H9 (cell line): ENCODE measurements at regions not wholly inside any gene's neighbourhood (a gene's known extent, or its start where the extent isn't known, plus 50 kb on each side); places are given as distances from the start of the nearest gene placed in this dataset.

ENCODE experiments used
- DNase-seq: peaks from one replicate; pipeline ENCODE4 v3.0.0-alpha.2; 2017
- H2AFZ ChIP-seq: one replicate; pipeline ENCODE4 v1.6.1; 2013; ENCODE audit warnings: mild to moderate bottlenecking, low read length, control low read depth, moderate library complexity
- H2AK5ac ChIP-seq: 2 replicates; pipeline ENCODE4 v1.6.1; 2013; ENCODE audit warnings: low read length, control low read depth, mixed read lengths; ENCODE audit not compliant: insufficient read length
- H2BK120ac ChIP-seq: one replicate; pipeline ENCODE4 v1.6.1; 2013; ENCODE audit warnings: low read depth, mild to moderate bottlenecking, low read length, control low read depth, inconsistent platforms; ENCODE audit not compliant: poor library complexity, severe bottlenecking
- H2BK12ac ChIP-seq: 2 replicates; pipeline ENCODE4 v1.6.1; 2013; ENCODE audit warnings: low read length, control low read depth, mixed read lengths, low read depth; ENCODE audit not compliant: insufficient read length
- H2BK15ac ChIP-seq: 2 replicates; pipeline ENCODE4 v1.6.1; 2013; ENCODE audit warnings: low read depth, low read length, control low read depth
- H2BK20ac ChIP-seq: one replicate; pipeline ENCODE4 v1.6.1; 2013; ENCODE audit warnings: low read depth, mild to moderate bottlenecking, low read length, control low read depth, inconsistent platforms; ENCODE audit not compliant: poor library complexity, severe bottlenecking
- H2BK5ac ChIP-seq: 2 replicates; pipeline ENCODE4 v1.6.1; 2013; ENCODE audit warnings: low read length, control low read depth, mixed read lengths; ENCODE audit not compliant: insufficient read length
- H3K14ac ChIP-seq: 2 replicates; pipeline ENCODE4 v1.6.1; 2013; ENCODE audit warnings: low read length, control low read depth; ENCODE audit not compliant: insufficient read depth
- H3K18ac ChIP-seq: 2 replicates; pipeline ENCODE4 v1.6.1; 2013; ENCODE audit warnings: low read depth, mild to moderate bottlenecking, mixed read lengths, low read length, control low read depth; ENCODE audit not compliant: insufficient read length
- H3K23ac ChIP-seq: 2 replicates; pipeline ENCODE4 v1.6.1; 2013; ENCODE audit warnings: low read length, control low read depth, mixed read lengths, low read depth; ENCODE audit not compliant: insufficient read length
- H3K23me2 ChIP-seq: 2 replicates; pipeline ENCODE4 v1.6.1; 2013; ENCODE audit warnings: low read depth, mild to moderate bottlenecking, mixed read lengths, low read length, control low read depth; ENCODE audit not compliant: insufficient read length, poor library complexity, severe bottlenecking
- H3K27ac ChIP-seq: 2 replicates; pipeline ENCODE4 v1.5.1; 2013; ENCODE audit warnings: low read length, control low read depth, mixed read lengths, low read depth; ENCODE audit not compliant: insufficient read length
- H3K27me3 ChIP-seq: 2 replicates; pipeline ENCODE4 v1.6.1; 2013; ENCODE audit warnings: low read length, control low read depth, inconsistent platforms; ENCODE audit not compliant: insufficient read depth
- H3K4ac ChIP-seq: 2 replicates; pipeline ENCODE4 v1.6.1; 2013; ENCODE audit warnings: low read depth, mild to moderate bottlenecking, control low read depth, inconsistent platforms, low read length, moderate library complexity
- H3K4me1 ChIP-seq: 2 replicates; pipeline ENCODE4 v1.6.1; 2013; ENCODE audit warnings: low read length, control low read depth, inconsistent platforms; ENCODE audit not compliant: insufficient read depth
- H3K4me2 ChIP-seq: 2 replicates; pipeline ENCODE4 v1.6.1; 2013; ENCODE audit warnings: low read length, control low read depth, mixed read lengths; ENCODE audit not compliant: insufficient read length, insufficient read depth
- H3K56ac ChIP-seq: 2 replicates; pipeline ENCODE4 v1.6.1; 2013; ENCODE audit warnings: low read depth, mild to moderate bottlenecking, mixed read lengths, low read length, control low read depth; ENCODE audit not compliant: insufficient read length
- H3K79me1 ChIP-seq: 2 replicates; pipeline ENCODE4 v1.6.1; 2013; ENCODE audit warnings: low read depth, mild to moderate bottlenecking, moderate library complexity, low read length, control low read depth, inconsistent platforms; ENCODE audit not compliant: insufficient read depth, poor library complexity, severe bottlenecking
- H3K79me2 ChIP-seq: 2 replicates; pipeline ENCODE4 v1.6.1; 2013; ENCODE audit warnings: low read length, control low read depth, inconsistent platforms; ENCODE audit not compliant: insufficient read depth
- H3K9ac ChIP-seq: 2 replicates; pipeline ENCODE4 v1.6.1; 2013; ENCODE audit warnings: low read length, control low read depth, mixed read lengths; ENCODE audit not compliant: insufficient read length; ENCODE audit errors: extremely low read depth
- H3K9me3 ChIP-seq: one replicate; pipeline ENCODE4 v1.6.1; 2013; ENCODE audit warnings: low read depth, low read length, inconsistent platforms; ENCODE audit not compliant: control insufficient read depth
- H3T11ph ChIP-seq: one replicate; pipeline ENCODE4 v1.6.1; 2013; ENCODE audit warnings: mild to moderate bottlenecking, low read length, control low read depth, inconsistent platforms
- H4K20me1 ChIP-seq: one replicate; pipeline ENCODE4 v1.6.1; 2013; ENCODE audit not compliant: control insufficient read depth, insufficient read length, insufficient read depth
- H4K5ac ChIP-seq: 2 replicates; pipeline ENCODE4 v1.6.1; 2013; ENCODE audit warnings: low read depth, mild to moderate bottlenecking, mixed read lengths, low read length, control low read depth; ENCODE audit not compliant: insufficient read length
- H4K8ac ChIP-seq: replicated peaks from 2 replicates; pipeline ENCODE4 v1.6.1; 2013; ENCODE audit warnings: low read length, control low read depth, mixed read lengths, low read depth; ENCODE audit not compliant: insufficient read length
- H4K91ac ChIP-seq: 2 replicates; pipeline ENCODE4 v1.6.1; 2013; ENCODE audit warnings: low read depth, mild to moderate bottlenecking, moderate library complexity, mixed read lengths, low read length, control low read depth; ENCODE audit not compliant: insufficient read length
- H3K27ac Mint-ChIP-seq, 3 experiments: 2 replicates in 2 of 3; 3 replicates in 1 of 3; pipeline ENCODE4 v1.8.0; 2020 to 2021; ENCODE audit warnings: mixed read lengths in 3 of 3, mild to moderate bottlenecking in 1 of 3, moderate library complexity in 1 of 3
- H3K27me3 Mint-ChIP-seq: 2 replicates; pipeline ENCODE4 v1.8.0; 2021; ENCODE audit warnings: low read depth, mild to moderate bottlenecking, moderate library complexity, mixed read lengths
- H3K36me3 Mint-ChIP-seq, 3 experiments: 2 replicates in 2 of 3; 3 replicates in 1 of 3; pipeline ENCODE4 v1.8.0; 2020 to 2021; ENCODE audit warnings: low read depth in 3 of 3, mixed read lengths in 3 of 3; ENCODE audit not compliant: insufficient read depth in 1 of 3
- H3K4me1 Mint-ChIP-seq, 2 experiments: 2 replicates each; pipeline ENCODE4 v1.8.0; 2020; ENCODE audit warnings: mixed read lengths in 2 of 2
- H3K4me3 Mint-ChIP-seq, 2 experiments: 2 replicates in 1 of 2; 3 replicates in 1 of 2; pipeline ENCODE4 v1.8.0; 2020 to 2021; ENCODE audit warnings: mild to moderate bottlenecking in 2 of 2, mixed read lengths in 2 of 2, moderate library complexity in 1 of 2
- H3K9me3 Mint-ChIP-seq, 2 experiments: 2 replicates in 1 of 2; 3 replicates in 1 of 2; pipeline ENCODE4 v1.8.0; 2020; ENCODE audit warnings: mild to moderate bottlenecking in 2 of 2, mixed read lengths in 2 of 2, moderate library complexity in 1 of 2
- TF ChIP-seq, protein P1 (sequence below): fragments of 200-600 bp; sonication (generic); conservative IDR thresholded peaks from 3 replicates; pipeline ENCODE4 v1.8.0; 2021; ENCODE audit warnings: antibody characterized with exemption, mild to moderate bottlenecking

DNA sequence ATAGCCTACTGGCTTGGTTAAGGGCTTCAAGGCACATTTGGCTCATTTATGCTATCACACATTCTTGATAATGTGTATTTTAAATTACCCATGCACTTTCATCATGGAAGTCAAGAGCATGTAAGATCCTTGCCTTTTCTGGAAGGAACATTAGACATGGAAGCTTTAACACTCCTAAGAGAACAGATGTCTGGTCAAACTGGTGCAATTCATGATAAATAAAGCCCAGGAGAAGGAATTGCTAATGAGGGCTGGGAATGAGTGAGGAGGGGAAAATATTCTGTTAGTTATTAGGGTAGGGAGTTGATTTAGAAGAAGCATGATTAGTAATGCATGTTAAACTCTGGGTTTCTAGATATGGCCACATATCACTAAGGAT, 688.6 kb upstream of the CITED2 start:
- H3K4me2 ChIP-seq, result no peak overlapping the region
- H3K79me1 ChIP-seq, result no peaks in the 10 kb centered on the region
- H4K8ac ChIP-seq, result no peak overlapping the region
- H4K5ac ChIP-seq, result no peak overlapping the region
- Mint-ChIP-seq H3K4me3 (no peak overlapping the region), H3K9me3 (no peaks in the 10 kb centered on the region), H3K36me3 (peaks cover 0 to 4% (median 0%) of the 10 kb centered on the region in 3 experiments; a peak in 3 of 7 replicates), H3K27me3 (no peaks in the 10 kb centered on the region), H3K27ac (no peak overlapping the region), H3K4me1 (peaks cover 10 to 15% of the 10 kb centered on the region in 2 experiments; a peak in 3 of 4 replicates)
- no peak overlapping the region for H2BK20ac ChIP-seq
- no peak overlapping the region for H2BK120ac ChIP-seq
- no peak overlapping the region for H3K23ac ChIP-seq
- H3K79me2 ChIP-seq, result no peaks in the 10 kb centered on the region
- H3K4ac ChIP-seq, result no peak overlapping the region
- no peaks in the 10 kb centered on the region for H3K9me3 ChIP-seq
- H3K23me2 ChIP-seq, result no peaks in the 10 kb centered on the region
- no peaks in the 10 kb centered on the region for H3K27me3 ChIP-seq
- DNase-seq, result no peak
- no peak overlapping the region for H2BK12ac ChIP-seq
- no peak overlapping the region for H4K91ac ChIP-seq
- H3K9ac ChIP-seq, result no peak overlapping the region
- no peak overlapping the region for H2BK5ac ChIP-seq
- H2BK15ac ChIP-seq, result no peak overlapping the region
- H4K20me1 ChIP-seq, result no peaks in the 10 kb centered on the region
- no peaks in the 10 kb centered on the region; the same call in 1 of the 2 replicates for H3K4me1 ChIP-seq
- H3K14ac ChIP-seq, result no peak overlapping the region
- no peak overlapping the region for H2AFZ ChIP-seq
- no peak overlapping the region for H2AK5ac ChIP-seq
- no peak overlapping the region for H3K27ac ChIP-seq
- TF ChIP-seq, protein P1, sequence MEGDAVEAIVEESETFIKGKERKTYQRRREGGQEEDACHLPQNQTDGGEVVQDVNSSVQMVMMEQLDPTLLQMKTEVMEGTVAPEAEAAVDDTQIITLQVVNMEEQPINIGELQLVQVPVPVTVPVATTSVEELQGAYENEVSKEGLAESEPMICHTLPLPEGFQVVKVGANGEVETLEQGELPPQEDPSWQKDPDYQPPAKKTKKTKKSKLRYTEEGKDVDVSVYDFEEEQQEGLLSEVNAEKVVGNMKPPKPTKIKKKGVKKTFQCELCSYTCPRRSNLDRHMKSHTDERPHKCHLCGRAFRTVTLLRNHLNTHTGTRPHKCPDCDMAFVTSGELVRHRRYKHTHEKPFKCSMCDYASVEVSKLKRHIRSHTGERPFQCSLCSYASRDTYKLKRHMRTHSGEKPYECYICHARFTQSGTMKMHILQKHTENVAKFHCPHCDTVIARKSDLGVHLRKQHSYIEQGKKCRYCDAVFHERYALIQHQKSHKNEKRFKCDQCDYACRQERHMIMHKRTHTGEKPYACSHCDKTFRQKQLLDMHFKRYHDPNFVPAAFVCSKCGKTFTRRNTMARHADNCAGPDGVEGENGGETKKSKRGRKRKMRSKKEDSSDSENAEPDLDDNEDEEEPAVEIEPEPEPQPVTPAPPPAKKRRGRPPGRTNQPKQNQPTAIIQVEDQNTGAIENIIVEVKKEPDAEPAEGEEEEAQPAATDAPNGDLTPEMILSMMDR, result no peak
- no peak overlapping the region for H3K56ac ChIP-seq
- no peak overlapping the region for H3T11ph ChIP-seq
- no peak overlapping the region for H3K18ac ChIP-seq
